ENCODE measurements at regions not wholly inside any gene's neighbourhood (a gene's known extent, or its start where the extent isn't known, plus 50 kb on each side); places are given as distances from the start of the nearest gene placed in this dataset.

GRCh38 chr13:58397596-58398387 lies 766.2 kb downstream of the PCDH17 start:
- no peaks in the 10 kb centered on the region for H3K4me1 ChIP-seq
- TF ChIP-seq POLR2A (IDR thresholded peaks at IDR 0.05): no peak
- no peak for TF ChIP-seq CTCF (IDR thresholded peaks at IDR 0.05)
- TF ChIP-seq EP300 (IDR thresholded peaks at IDR 0.05): no peak
- no peak for TF ChIP-seq POLR2AphosphoS5 (IDR thresholded peaks at IDR 0.05)
- H3K9me3 ChIP-seq: no peaks in the 10 kb centered on the region
- ATAC-seq: no peak
- no peak overlapping the region for H3K4me3 ChIP-seq
- no peaks in the 10 kb centered on the region for H3K36me3 ChIP-seq
- no peaks in the 10 kb centered on the region for H3K27me3 ChIP-seq
- 84 to 92% methylated on average over 4 to 6 of the region's 6 CpGs for WGBS, 2 donors (ENCODE audit: low coverage in 1 of 2)
- no peak overlapping the region for H3K27ac ChIP-seq

- TF ChIP-seq EP300 (IDR thresholded peaks at IDR 0.05): no peak
- TF ChIP-seq CTCF (IDR thresholded peaks at IDR 0.05): no peak
- TF ChIP-seq POLR2AphosphoS5 (IDR thresholded peaks at IDR 0.05): no peak
- TF ChIP-seq POLR2A (IDR thresholded peaks at IDR 0.05): no peak
- H3K36me3 ChIP-seq: no peaks in the 10 kb centered on the region
- no peaks in the 10 kb centered on the region for H3K27me3 ChIP-seq
- no peak overlapping the region for H3K4me3 ChIP-seq
- H3K9me3 ChIP-seq: no peaks in the 10 kb centered on the region
- no peak overlapping the region for H3K27ac ChIP-seq
- ATAC-seq: no peak
- no peaks in the 10 kb centered on the region for H3K4me1 ChIP-seq
These were observed 767.7 kb downstream of the PCDH17 start for GRCh38 chr13:58399263-58399662.

- no peak overlapping the region for H3K27ac ChIP-seq
- H3K36me3 ChIP-seq: no peaks in the 10 kb centered on the region
- H3K9me3 ChIP-seq: no peaks in the 10 kb centered on the region
- no peak for ATAC-seq
- H3K27me3 ChIP-seq: no peaks in the 10 kb centered on the region
- no peak overlapping the region for H3K4me3 ChIP-seq
- H3K4me1 ChIP-seq: no peaks in the 10 kb centered on the region
- WGBS, 2 donors (ENCODE audit: low coverage in 1 of 2): 89 to 91% methylated on average over 2 of the region's 2 CpGs
- TF ChIP-seq CTCF (IDR thresholded peaks at IDR 0.05): no peak
- no peak for TF ChIP-seq POLR2AphosphoS5 (IDR thresholded peaks at IDR 0.05)
- TF ChIP-seq EP300 (IDR thresholded peaks at IDR 0.05): no peak
- no peak for TF ChIP-seq POLR2A (IDR thresholded peaks at IDR 0.05)
These were observed 775.0 kb downstream of the PCDH17 start for GRCh38 chr13:58406545-58406944.

GRCh38 chr13:58429917-58430316 lies 798.4 kb downstream of the PCDH17 start:
- Histone ChIP-seq H3K27me3 (no peaks in the 10 kb centered on the region), H3K4me1 (no peaks in the 10 kb centered on the region), H3K4me3 (no peak overlapping the region), H3K27ac (no peak overlapping the region), H3K9me3 (peaks cover 0 to 12% (median 0%) of the 10 kb centered on the region in 3 donors), H3K36me3 (no peaks in the 10 kb centered on the region)
- no peak for TF ChIP-seq POLR2AphosphoS5 (IDR thresholded peaks at IDR 0.05)
- no peak for TF ChIP-seq EP300 (IDR thresholded peaks at IDR 0.05)
- TF ChIP-seq POLR2A (IDR thresholded peaks at IDR 0.05): no peak
- no peak for TF ChIP-seq CTCF (IDR thresholded peaks at IDR 0.05)
- 92 to 100% methylated on average over 2 of the region's 2 CpGs for WGBS, 2 donors (ENCODE audit: low coverage in 1 of 2)
- ATAC-seq: no peak

GRCh38 chr13:58434943-58435342 lies 803.4 kb downstream of the PCDH17 start:
- H3K36me3 ChIP-seq: no peaks in the 10 kb centered on the region
- no peaks in the 10 kb centered on the region for H3K27me3 ChIP-seq
- TF ChIP-seq POLR2A (IDR thresholded peaks at IDR 0.05) (no peak), CTCF (IDR thresholded peaks at IDR 0.05) (no peak), POLR2AphosphoS5 (IDR thresholded peaks at IDR 0.05) (no peak), EP300 (IDR thresholded peaks at IDR 0.05) (no peak)
- WGBS, 2 donors (ENCODE audit: low coverage in 1 of 2): 75 to 81% methylated on average over 4 of the region's 4 CpGs
- peaks cover 0 to 5% (median 0%) of the 10 kb centered on the region in 3 donors for H3K9me3 ChIP-seq
- ATAC-seq: no peak
- no peaks in the 10 kb centered on the region for H3K4me1 ChIP-seq
- no peak overlapping the region for H3K4me3 ChIP-seq
- H3K27ac ChIP-seq: no peak overlapping the region

Measured in gastroesophageal sphincter (tissue), 4 donors.